K562 (cell line): ENCODE measurements at regions not wholly inside any gene's neighbourhood (a gene's known extent, or its start where the extent isn't known, plus 50 kb on each side); places are given as distances from the start of the nearest gene placed in this dataset.

Experiments used
- ATAC-seq: fragments of 200-7000 bp; cut with Tn5 transposase; 3 replicates; pipeline ENCODE4 v1.9.1; 2020; ENCODE audit warnings: moderate library complexity
- BruUV-seq: library from RNA; stranded (reverse); fragments of 400-500 nt; replicated peaks from 2 replicates; lab custom pipeline; 2021; lab: Mats Ljungman, UMichigan
- CTCF ChIA-PET: fragments of 300-600 bp; formaldehyde crosslinking; extraction: SDS; loops from one replicate; lab custom pipeline; 2021; ENCODE audit warnings: low intra/inter-chr PET ratio; lab: Yijun Ruan, JAX
- POLR2A ChIA-PET: fragments of 300-600, 350-650 bp; sonication (Branson Sonifier 250); formaldehyde crosslinking; extraction: SDS; loops from one replicate; lab custom pipeline; 2021; ENCODE audit warnings: antibody characterized with exemption, inconsistent platforms; lab: Yijun Ruan, JAX
- DNase-seq, 4 experiments: peaks; one replicate each; pipeline versions ENCODE4 v3.0.0 to v3.0.0-alpha.2; 2011 to 2018; ENCODE audit warnings: low spot score in 3 of 4, mixed read lengths in 3 of 4; ENCODE audit errors: extremely low read depth in 1 of 4
- FAIRE-seq: peaks from 2 replicates; lab custom pipeline; 2011; peaks lifted over from hg19 to GRCh38; lab: Jason Lieb, UNC
- H2AFZ ChIP-seq: 2 replicates; pipeline ENCODE4 v1.6.0; 2011; ENCODE audit warnings: low read depth, low read length, control low read depth, inconsistent platforms
- H3K27ac ChIP-seq: fragments of 200-600 bp; 3 replicates; pipeline ENCODE4 v1.8.0; 2011; ENCODE audit warnings: low read depth, mild to moderate bottlenecking, control low read depth, inconsistent platforms, low read length, moderate library complexity, mixed read lengths; ENCODE audit errors: extremely low read depth
- H3K27me3 ChIP-seq, 2 experiments: fragments of 300-600 bp in 1 of 2; 2 replicates in 1 of 2; 3 replicates in 1 of 2; pipeline versions ENCODE4 v1.6.0 to v1.8.0; 2011; ENCODE audit warnings: inconsistent platforms in 2 of 2, low read length in 2 of 2, mild to moderate bottlenecking in 1 of 2, mixed read lengths in 1 of 2, moderate library complexity in 1 of 2; ENCODE audit not compliant: control insufficient read depth in 2 of 2, insufficient read depth in 2 of 2
- H3K36me3 ChIP-seq: fragments of 300-600 bp; 3 replicates; pipeline ENCODE4 v1.8.0; 2011; ENCODE audit warnings: mild to moderate bottlenecking, low read length, inconsistent platforms; ENCODE audit not compliant: control insufficient read depth, insufficient read depth
- H3K4me1 ChIP-seq, 2 experiments: fragments of 200-600 bp in 1 of 2; replicated peaks in 1 of 2; 2 replicates in 1 of 2; 3 replicates in 1 of 2; pipeline versions ENCODE4 v1.5.1 to v1.8.0; 2011; ENCODE audit warnings: inconsistent platforms in 2 of 2, low read length in 2 of 2, mild to moderate bottlenecking in 1 of 2, mixed read lengths in 1 of 2, moderate library complexity in 1 of 2; ENCODE audit not compliant: control insufficient read depth in 2 of 2, insufficient read depth in 2 of 2
- H3K4me2 ChIP-seq: 2 replicates; pipeline ENCODE4 v1.6.1; 2011; ENCODE audit warnings: low read length, control low read depth, inconsistent platforms, mixed read lengths; ENCODE audit not compliant: insufficient read depth
- H3K4me3 ChIP-seq: fragments of 200-600 bp; sonication (generic), shearing (Covaris generic); 2 replicates; pipeline ENCODE4 v1.5.1; 2016; ENCODE audit warnings: control low read depth, inconsistent platforms
- H3K79me2 ChIP-seq: fragments of 200-600 bp; 3 replicates; pipeline ENCODE4 v1.8.0; 2011; ENCODE audit warnings: low read length, inconsistent platforms; ENCODE audit not compliant: control insufficient read depth, insufficient read depth
- H3K9ac ChIP-seq, 2 experiments: 2 replicates each; pipeline versions ENCODE4 v1.6.0 to v1.6.1; 2011; ENCODE audit warnings: low read depth in 2 of 2, low read length in 2 of 2, control low read depth in 1 of 2, inconsistent platforms in 1 of 2, mild to moderate bottlenecking in 1 of 2, mixed read lengths in 1 of 2; ENCODE audit not compliant: insufficient read depth in 1 of 2
- H3K9me1 ChIP-seq: one replicate; pipeline ENCODE4 v1.6.0; 2011; ENCODE audit warnings: inconsistent platforms, mild to moderate bottlenecking, low read length, moderate library complexity; ENCODE audit not compliant: control insufficient read depth, insufficient read depth
- H3K9me3 ChIP-seq: replicated peaks from 2 replicates; pipeline ENCODE4 v1.5.1; 2011; ENCODE audit warnings: low read depth, low read length, inconsistent platforms; ENCODE audit not compliant: control insufficient read depth, insufficient read depth
- H4K20me1 ChIP-seq: replicated peaks from 2 replicates; pipeline ENCODE4 v1.6.1; 2011; ENCODE audit warnings: low read length, inconsistent platforms, mixed read lengths; ENCODE audit not compliant: control insufficient read depth, insufficient read depth
- ATF2 ChIP-seq: sonication (generic); formaldehyde crosslinking; IDR thresholded peaks from 2 replicates; pipeline ENCODE4 v1.8.1; 2022; ENCODE audit warnings: missing genetic modification reagents
- BACH1 ChIP-seq: fragments of 200-800 bp; sonication (Bioruptor generic); IDR thresholded peaks from 2 replicates; pipeline ENCODE4 v1.6.1; 2016; ENCODE audit warnings: missing genetic modification characterization, missing compliant biosample characterization
- BRCA1 ChIP-seq, 2 experiments: fragments of 450-650 bp in 1 of 2; sonication (generic) in 1 of 2; formaldehyde crosslinking in 1 of 2; IDR thresholded peaks; 2 replicates each; pipeline versions ENCODE4 v1.5.0 to v1.6.1; 2017 to 2020; ENCODE audit warnings: mild to moderate bottlenecking in 1 of 2, missing genetic modification reagents in 1 of 2
- HDAC3 ChIP-seq: fragments of 450-650 bp; IDR thresholded peaks from 2 replicates; pipeline ENCODE4 v1.6.1; 2018; ENCODE audit warnings: borderline replicate concordance, mild to moderate bottlenecking, moderate library complexity; ENCODE audit not compliant: partially characterized antibody
- MLLT1 ChIP-seq, 2 experiments: fragments of 450-650 bp; IDR thresholded peaks; 2 replicates each; pipeline ENCODE4 v1.6.1; 2016
- POLR2AphosphoS2 ChIP-seq: IDR thresholded peaks from 2 replicates; pipeline ENCODE4 v1.6.1; 2012; ENCODE audit warnings: low read length, improper control_type of control experiment
- TOE1 ChIP-seq, 2 experiments: fragments of 450-650 bp in 1 of 2; sonication (generic) in 1 of 2; formaldehyde crosslinking in 1 of 2; IDR thresholded peaks; 2 replicates each; pipeline versions ENCODE4 v1.7.1 to v1.8.0; 2016 to 2022; ENCODE audit warnings: borderline replicate concordance in 2 of 2, mild to moderate bottlenecking in 2 of 2, antibody characterized with exemption in 1 of 2, inconsistent platforms in 1 of 2, low read depth in 1 of 2, missing genetic modification reagents in 1 of 2, moderate library complexity in 1 of 2
- TSC22D4 ChIP-seq: fragments of 450-650 bp; IDR thresholded peaks from 2 replicates; pipeline ENCODE4 v1.6.1; 2016; ENCODE audit warnings: missing genetic modification characterization, missing biosample characterization, control low read depth
- ZNF318 ChIP-seq, 2 experiments: fragments of 450-650 bp; IDR thresholded peaks; 2 replicates each; pipeline ENCODE4 v1.6.1; 2016; ENCODE audit warnings: mild to moderate bottlenecking in 2 of 2, borderline replicate concordance in 1 of 2, low read depth in 1 of 2, moderate library complexity in 1 of 2
- ZNF586 ChIP-seq: fragments of 450-650 bp; formaldehyde crosslinking; conservative IDR thresholded peaks from 2 replicates; pipeline ENCODE4 v1.4.0; 2020; ENCODE audit warnings: mild to moderate bottlenecking, moderate library complexity
- WGBS: fragments of 100-300 bp; shearing (Covaris generic); methylation state at CpG from one replicate; pipeline ENCODE4 v1.1.6; 2016; ENCODE audit warnings: low coverage, mixed read lengths; ENCODE audit not compliant: insufficient coverage; ENCODE audit errors: missing lambda C conversion rate; 5-methylcytosine and 5-hydroxymethylcytosine counted together
- in situ Hi-C: fragments of 300-500 bp; cut with MboI; formaldehyde crosslinking; loops from 4 replicates; pipeline ENCODE4 v1.15.0; 2018; ENCODE audit warnings: inconsistent platforms, mixed read lengths
- intact Hi-C: fragments of 100-400 bp; cut with micrococcal nuclease; formaldehyde crosslinking; loops from 2 replicates; pipeline ENCODE4 v1.14.2; 2022

- no peaks in the 10 kb centered on the region for H3K9me3 ChIP-seq
- DNase-seq (no peak), FAIRE-seq (no peak), ATAC-seq (no peak)
- no peak overlapping the region for H2AFZ ChIP-seq
- H3K9ac ChIP-seq: no peak overlapping the region
- no peak overlapping the region for H3K4me2 ChIP-seq
- no peak overlapping the region for H3K4me3 ChIP-seq
- CTCF ChIA-PET: no interaction called here
- intact Hi-C loops: no loop called here
- 0% methylated on average over 4 of the region's 4 CpGs for WGBS
- no peaks in the 10 kb centered on the region for H3K9me1 ChIP-seq
- BruUV-seq: no TSS peak
- in situ Hi-C loops: no loop called here
- no peaks in the 10 kb centered on the region for H3K4me1 ChIP-seq
- POLR2A ChIA-PET: no interaction called here
- no peaks in the 10 kb centered on the region for H4K20me1 ChIP-seq
- H3K27me3 ChIP-seq: no peaks in the 10 kb centered on the region
- no peak overlapping the region for H3K27ac ChIP-seq
- H3K36me3 ChIP-seq: no peaks in the 10 kb centered on the region
- H3K79me2 ChIP-seq: no peaks in the 10 kb centered on the region
- no peak for TF ChIP-seq BRCA1 (IDR thresholded peaks at IDR 0.05)
- no peak for TF ChIP-seq BRCA1 (CRISPR knock-in tag; IDR thresholded peaks at IDR 0.05)
- no peak for TF ChIP-seq TOE1 (IDR thresholded peaks at IDR 0.05; ENCODE audit: borderline replicate concordance)
- TF ChIP-seq TOE1 (CRISPR knock-in tag; IDR thresholded peaks at IDR 0.05; ENCODE audit: borderline replicate concordance, low read depth): no peak
- TF ChIP-seq BACH1 (tag): no peak
- no peak for TF ChIP-seq ATF2 (CRISPR knock-in tag)
- no peak for TF ChIP-seq TSC22D4 (tag)
- TF ChIP-seq ZNF318 (IDR thresholded peaks at IDR 0.05; ENCODE audit: borderline replicate concordance in 1 of 2, low read depth in 1 of 2): no peak
- TF ChIP-seq HDAC3: no peak
- TF ChIP-seq POLR2AphosphoS2: no peak
- no peak for TF ChIP-seq MLLT1 (IDR thresholded peaks at IDR 0.05)
- TF ChIP-seq ZNF586 (CRISPR knock-in tag): no peak
Measured at GRCh38 chr18:14924226-14924625, 176.3 kb downstream of the ANKRD30B start.
